Liver (tissue), 8 donors: ENCODE measurements at regions not wholly inside any gene's neighbourhood (a gene's known extent, or its start where the extent isn't known, plus 50 kb on each side); places are given as distances from the start of the nearest gene placed in this dataset.

Experiments used
- DNase-seq: peaks from one replicate; pipeline ENCODE4 v3.0.0-alpha.2; 2017; ENCODE audit warnings: low spot score
- H3K27ac ChIP-seq, 2 donors: one replicate each; pipeline ENCODE4 v1.7.0; 2013; ENCODE audit warnings: inconsistent platforms in 2 of 2, low read length in 2 of 2, control low read depth in 1 of 2, low read depth in 1 of 2, mild to moderate bottlenecking in 1 of 2
- H3K27me3 ChIP-seq, 4 donors: one replicate each; pipeline versions ENCODE4 v1.6.1 to v1.7.0; 2013; ENCODE audit warnings: low read length in 3 of 4, inconsistent platforms in 1 of 4, mild to moderate bottlenecking in 1 of 4, moderate library complexity in 1 of 4; ENCODE audit not compliant: control insufficient read depth in 4 of 4, insufficient read depth in 4 of 4
- H3K36me3 ChIP-seq, 4 donors: one replicate each; pipeline versions ENCODE4 v1.6.1 to v1.7.0; 2013; ENCODE audit warnings: low read length in 3 of 4, mild to moderate bottlenecking in 3 of 4, low read depth in 1 of 4, moderate library complexity in 1 of 4; ENCODE audit not compliant: control insufficient read depth in 4 of 4, insufficient read depth in 3 of 4
- H3K4me1 ChIP-seq, 4 donors: one replicate each; pipeline versions ENCODE4 v1.6.1 to v1.7.0; 2013; ENCODE audit warnings: low read length in 3 of 4, mild to moderate bottlenecking in 3 of 4, moderate library complexity in 1 of 4; ENCODE audit not compliant: control insufficient read depth in 4 of 4, insufficient read depth in 4 of 4
- H3K4me3 ChIP-seq, 3 donors: one replicate each; pipeline versions ENCODE4 v1.6.1 to v1.7.0; 2013; ENCODE audit warnings: low read length in 3 of 3, control low read depth in 1 of 3, low read depth in 1 of 3, mild to moderate bottlenecking in 1 of 3
- H3K9ac ChIP-seq, 2 donors: one replicate each; pipeline ENCODE4 v1.7.0; 2013; ENCODE audit warnings: low read length in 2 of 2, mild to moderate bottlenecking in 2 of 2, moderate library complexity in 2 of 2, control low read depth in 1 of 2, low read depth in 1 of 2
- H3K9me3 ChIP-seq, 4 donors: one replicate each; pipeline versions ENCODE4 v1.6.1 to v1.7.0; 2013; ENCODE audit warnings: low read length in 3 of 4; ENCODE audit not compliant: control insufficient read depth in 4 of 4
- ATF3 ChIP-seq: IDR thresholded peaks from 2 replicates; pipeline ENCODE4 v1.6.1; 2016; ENCODE audit warnings: antibody characterized with exemption
- CTCF ChIP-seq: fragments of 150-350 bp; IDR thresholded peaks from 2 replicates; pipeline ENCODE4 v1.5.1; 2017; ENCODE audit warnings: improper control_type of control experiment, low read depth, low read length; ENCODE audit not compliant: missing input control
- EGR1 ChIP-seq, 2 donors: IDR thresholded peaks; 2 replicates each; pipeline ENCODE4 v1.6.1; 2016 to 2018; ENCODE audit warnings: antibody characterized with exemption in 2 of 2, low read depth in 2 of 2
- FOXA1 ChIP-seq: IDR thresholded peaks from 2 replicates; pipeline ENCODE4 v1.6.1; 2016; ENCODE audit warnings: antibody characterized with exemption
- FOXA2 ChIP-seq: IDR thresholded peaks from 2 replicates; pipeline ENCODE4 v1.6.1; 2016; ENCODE audit warnings: antibody characterized with exemption
- GABPA ChIP-seq, 2 donors: IDR thresholded peaks in 1 of 2; conservative IDR thresholded peaks in 1 of 2; 2 replicates each; pipeline ENCODE4 v1.6.1; 2016; ENCODE audit warnings: antibody characterized with exemption in 2 of 2, mild to moderate bottlenecking in 1 of 2, moderate library complexity in 1 of 2
- HNF4A ChIP-seq, 2 donors: conservative IDR thresholded peaks; 2 replicates each; pipeline ENCODE4 v1.6.1; 2016; ENCODE audit warnings: antibody characterized with exemption in 2 of 2, mild to moderate bottlenecking in 2 of 2
- HNF4G ChIP-seq: IDR thresholded peaks from 2 replicates; pipeline ENCODE4 v1.6.1; 2016; ENCODE audit warnings: antibody characterized with exemption
- JUND ChIP-seq, 2 donors: IDR thresholded peaks; 2 replicates each; pipeline ENCODE4 v1.6.1; 2016; ENCODE audit warnings: antibody characterized with exemption in 2 of 2
- MAX ChIP-seq: IDR thresholded peaks from 2 replicates; pipeline ENCODE4 v1.6.1; 2016; ENCODE audit warnings: antibody characterized with exemption
- NR2F2 ChIP-seq: IDR thresholded peaks from 2 replicates; pipeline ENCODE4 v1.6.1; 2016; ENCODE audit warnings: antibody characterized with exemption
- RAD21 ChIP-seq, 2 donors: IDR thresholded peaks; 2 replicates each; pipeline ENCODE4 v1.6.1; 2016; ENCODE audit warnings: antibody characterized with exemption in 2 of 2, mild to moderate bottlenecking in 2 of 2
- REST ChIP-seq: IDR thresholded peaks from 2 replicates; pipeline ENCODE4 v1.6.1; 2016; ENCODE audit warnings: antibody characterized with exemption, mild to moderate bottlenecking
- RXRA ChIP-seq, 2 donors: IDR thresholded peaks; 2 replicates each; pipeline ENCODE4 v1.6.1; 2017 to 2018; ENCODE audit warnings: antibody characterized with exemption in 2 of 2, mild to moderate bottlenecking in 1 of 2
- SP1 ChIP-seq: IDR thresholded peaks from 2 replicates; pipeline ENCODE4 v1.6.1; 2018; ENCODE audit warnings: antibody characterized with exemption, mild to moderate bottlenecking
- TAF1 ChIP-seq: conservative IDR thresholded peaks from 2 replicates; pipeline ENCODE4 v1.6.1; 2016; ENCODE audit warnings: antibody characterized with exemption, mild to moderate bottlenecking
- YY1 ChIP-seq: IDR thresholded peaks from 2 replicates; pipeline ENCODE4 v1.6.1; 2016; ENCODE audit warnings: antibody characterized with exemption, mild to moderate bottlenecking
- WGBS: extraction: QIAGEN DNeasy Blood & Tissue Kit; methylation state at CpG from one replicate; pipeline ENCODE4 v1.1.7; 2013; 5-methylcytosine and 5-hydroxymethylcytosine counted together
- TF ChIP-seq, protein P1 (sequence below): IDR thresholded peaks from 2 replicates; pipeline ENCODE4 v1.6.1; 2016; ENCODE audit warnings: antibody characterized with exemption
- donor health status: healthy.
- donor health status: healthy.
- donor health status: healthy.
- donor health status: healthy.
- donor health status: healthy.

DNA sequence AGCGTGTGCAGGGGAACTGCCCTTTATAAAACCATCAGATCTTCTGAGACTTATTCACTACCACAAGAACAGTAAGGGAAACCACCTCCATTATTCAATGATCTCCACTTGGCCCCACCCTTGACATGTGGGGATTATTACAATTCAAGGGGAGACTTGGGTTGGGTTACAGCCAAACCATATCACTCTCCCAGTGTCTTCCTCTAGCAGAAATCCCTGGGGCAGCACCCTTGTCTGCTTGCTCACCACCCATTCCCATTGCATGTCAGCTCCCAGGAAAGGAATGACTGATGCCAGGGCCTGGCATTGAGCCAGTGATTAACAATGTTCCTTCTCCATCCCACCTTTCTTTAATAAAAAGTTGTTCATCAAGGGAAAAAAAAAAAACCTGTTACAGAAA lies 199.0 kb downstream of the IRX1 start:
- H3K9me3 ChIP-seq = peaks cover 0 to 3% (median under 1%) of the 10 kb centered on the region in 4 donors
- H3K9ac ChIP-seq = no peak overlapping the region
- no peaks in the 10 kb centered on the region for H3K4me1 ChIP-seq
- WGBS = 90% methylated on average over 1 of the region's 1 CpG
- TF ChIP-seq ATF3 (no peak), NR2F2 (no peak), CTCF (no peak), FOXA2 (no peak), MAX (no peak), HNF4A (conservative IDR thresholded peaks at IDR 0.05) (no peak), RXRA (IDR thresholded peaks at IDR 0.05) (no peak), YY1 (no peak), HNF4G (no peak), RAD21 (IDR thresholded peaks at IDR 0.05) (no peak)
- TF ChIP-seq, protein P1, sequence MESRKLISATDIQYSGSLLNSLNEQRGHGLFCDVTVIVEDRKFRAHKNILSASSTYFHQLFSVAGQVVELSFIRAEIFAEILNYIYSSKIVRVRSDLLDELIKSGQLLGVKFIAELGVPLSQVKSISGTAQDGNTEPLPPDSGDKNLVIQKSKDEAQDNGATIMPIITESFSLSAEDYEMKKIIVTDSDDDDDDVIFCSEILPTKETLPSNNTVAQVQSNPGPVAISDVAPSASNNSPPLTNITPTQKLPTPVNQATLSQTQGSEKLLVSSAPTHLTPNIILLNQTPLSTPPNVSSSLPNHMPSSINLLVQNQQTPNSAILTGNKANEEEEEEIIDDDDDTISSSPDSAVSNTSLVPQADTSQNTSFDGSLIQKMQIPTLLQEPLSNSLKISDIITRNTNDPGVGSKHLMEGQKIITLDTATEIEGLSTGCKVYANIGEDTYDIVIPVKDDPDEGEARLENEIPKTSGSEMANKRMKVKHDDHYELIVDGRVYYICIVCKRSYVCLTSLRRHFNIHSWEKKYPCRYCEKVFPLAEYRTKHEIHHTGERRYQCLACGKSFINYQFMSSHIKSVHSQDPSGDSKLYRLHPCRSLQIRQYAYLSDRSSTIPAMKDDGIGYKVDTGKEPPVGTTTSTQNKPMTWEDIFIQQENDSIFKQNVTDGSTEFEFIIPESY = no peak
- no peak overlapping the region for H3K27ac ChIP-seq
- H3K36me3 ChIP-seq = no peaks in the 10 kb centered on the region
- no peak overlapping the region for H3K4me3 ChIP-seq
- peaks cover 0 to 2% (median 0%) of the 10 kb centered on the region in 4 donors for H3K27me3 ChIP-seq
- DNase-seq = no peak

DNA sequence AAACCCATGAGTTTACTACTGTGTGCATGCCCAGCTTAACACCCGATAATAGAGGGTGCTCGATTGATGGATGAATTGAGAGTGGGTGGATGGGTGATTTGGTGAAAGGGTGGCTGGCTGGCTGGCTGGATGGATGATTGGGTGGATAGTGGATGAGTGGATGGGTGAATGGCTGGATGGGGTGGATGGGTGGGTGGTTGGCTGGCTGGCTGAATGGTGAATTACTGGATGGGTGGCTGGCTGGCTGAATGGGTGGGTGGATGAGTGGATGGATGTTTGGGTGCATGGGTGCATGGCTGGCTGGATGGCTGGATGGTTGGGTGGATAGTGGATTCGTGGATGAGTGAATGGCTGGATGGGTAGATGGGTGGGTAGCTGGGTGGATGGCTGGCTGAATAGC lies 201.1 kb downstream of the IRX1 start:
- 47% methylated on average over 3 of the region's 3 CpGs for WGBS
- H3K4me3 ChIP-seq = no peak overlapping the region
- no peak for TF ChIP-seq EGR1 (IDR thresholded peaks at IDR 0.05; ENCODE audit: low read depth in 2 of 2)
- no peak for TF ChIP-seq CTCF
- no peak for TF ChIP-seq FOXA2
- TF ChIP-seq TAF1 = no peak
- no peak for TF ChIP-seq REST
- no peak for TF ChIP-seq ATF3
- TF ChIP-seq RXRA (IDR thresholded peaks at IDR 0.05) = no peak
- no peak for TF ChIP-seq YY1
- no peak for TF ChIP-seq MAX
- TF ChIP-seq FOXA1 = no peak
- TF ChIP-seq, protein P1 = no peak
- no peak for TF ChIP-seq JUND (IDR thresholded peaks at IDR 0.05)
- no peak for TF ChIP-seq NR2F2
- TF ChIP-seq HNF4A (conservative IDR thresholded peaks at IDR 0.05) = no peak
- TF ChIP-seq RAD21 (IDR thresholded peaks at IDR 0.05) = no peak
- TF ChIP-seq HNF4G = no peak
- TF ChIP-seq GABPA (IDR thresholded peaks at IDR 0.05 in 1 of 2, conservative IDR thresholded peaks at IDR 0.05 in 1 of 2) = no peak
- TF ChIP-seq SP1 = no peak
- peaks cover 0 to 2% (median 0%) of the 10 kb centered on the region in 4 donors for H3K27me3 ChIP-seq
- peaks cover 0 to 4% (median under 1%) of the 10 kb centered on the region in 4 donors for H3K9me3 ChIP-seq
- H3K36me3 ChIP-seq = no peaks in the 10 kb centered on the region
- no peak overlapping the region for H3K9ac ChIP-seq
- no peaks in the 10 kb centered on the region for H3K4me1 ChIP-seq
- no peak overlapping the region for H3K27ac ChIP-seq
- no peak for DNase-seq
